ENCODE measurements at regions not wholly inside any gene's neighbourhood (a gene's known extent, or its start where the extent isn't known, plus 50 kb on each side); places are given as distances from the start of the nearest gene placed in this dataset.
"Not testable (repeated sequence)": the region's sequence is repeated elsewhere in the genome, so short reads cannot be mapped to it uniquely, and the experiment has no call there.

DNA sequence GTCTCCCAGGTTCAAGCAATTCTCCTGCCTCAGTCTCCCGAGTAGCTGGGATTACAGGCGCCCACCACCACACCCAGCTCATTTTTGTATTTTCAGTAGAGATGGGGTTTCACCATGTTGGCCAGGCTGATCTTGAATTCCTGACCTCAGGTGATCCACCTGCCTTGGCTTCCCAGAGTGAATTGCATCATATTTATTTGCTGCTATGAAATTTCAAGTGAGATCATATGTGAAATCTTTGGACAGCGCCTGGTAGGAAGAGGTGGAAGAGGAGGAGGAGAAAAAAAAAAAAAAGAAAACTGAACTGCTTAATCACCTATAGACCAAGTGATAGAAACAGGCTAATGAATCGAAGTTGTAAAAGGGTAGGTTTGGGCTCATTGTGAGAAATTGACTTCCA, 557.8 kb upstream of the C16orf82 start:
- H3K9ac ChIP-seq (ENCODE audit: insufficient read depth, low read depth, low read length); FAIRE-seq; H3K4me1 ChIP-seq (ENCODE audit: insufficient read depth, low read length); H3K27me3 ChIP-seq (ENCODE audit: control insufficient read depth in 1 of 2, insufficient read depth in 2 of 2, low read length in 2 of 2); intact Hi-C loops (cut with micrococcal nuclease; ENCODE audit: unreplicated experiment); BruUV-seq (replicated peaks); H3K9me3 ChIP-seq (ENCODE audit: low read length); CTCF ChIA-PET (ENCODE audit: low intra/inter-chr PET ratio, low total read pairs); H3K4me2 ChIP-seq (ENCODE audit: low read depth, low read length); H3K27ac ChIP-seq (ENCODE audit: extremely low read length, insufficient read depth, low read length); H3K4me3 ChIP-seq (replicated peaks in 1 of 3; ENCODE audit: insufficient read depth in 1 of 3, low read depth in 2 of 3, low read length in 3 of 3); DNase-seq (ENCODE audit: low spot score); H2AFZ ChIP-seq (ENCODE audit: low read length); POLR2A ChIA-PET; H4K20me1 ChIP-seq (ENCODE audit: insufficient read depth, low read length); ATAC-seq; H3K36me3 ChIP-seq (replicated peaks in 1 of 2; ENCODE audit: control insufficient read depth in 1 of 2, insufficient read depth in 2 of 2, low read length in 2 of 2); H3K79me2 ChIP-seq (ENCODE audit: insufficient read depth, low read length); in situ Hi-C loops (cut with HindIII; ENCODE audit: extremely low pct_ligation_motif_present, low pct_unique_long_range_greater_than_20kb); TF ChIP-seq ATF7 (CRISPR knock-in tag; IDR thresholded peaks at IDR 0.05): not testable (repeated sequence)
- WGBS (ENCODE audit: low lambda C conversion rate): 3% methylated on average over 4 of the region's 4 CpGs
- TF ChIP-seq CEBPB (IDR thresholded peaks at IDR 0.05; ENCODE audit: borderline replicate concordance, low read depth, low read length): peak; percentile 38; the same call in 1 of the 2 replicates
- TF ChIP-seq ATF7 (IDR thresholded peaks at IDR 0.05): 0 out of 2 replicates have a peak, but pooled peaks have one; percentile 46

DNA sequence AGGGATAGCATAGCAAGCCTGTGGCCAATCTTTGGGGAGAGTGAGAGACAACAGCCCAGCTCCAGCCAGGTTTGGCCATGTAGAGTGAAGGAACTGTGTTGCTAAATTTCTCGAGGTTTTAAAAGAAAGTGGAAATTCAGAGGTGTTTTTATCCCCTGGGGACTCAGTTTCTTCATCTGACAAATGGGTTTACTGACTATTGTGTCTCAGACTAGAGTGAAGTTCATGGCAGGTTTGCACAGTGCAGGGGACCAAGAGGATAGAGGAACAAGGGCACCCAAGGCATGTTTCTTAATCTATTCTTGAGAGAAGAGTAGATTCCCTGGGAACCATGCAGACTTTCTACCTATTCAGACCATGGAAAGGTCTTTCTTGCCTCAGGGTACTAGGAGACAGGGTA, 555.8 kb upstream of the C16orf82 start:
- no peaks in the 10 kb centered on the region for H3K79me2 ChIP-seq (ENCODE audit: insufficient read depth, low read length)

More for the DNA sequence above, 555.8 kb upstream of the C16orf82 start:
- no peak overlapping the region for H3K4me2 ChIP-seq (ENCODE audit: low read depth, low read length)
- H3K9me3 ChIP-seq (ENCODE audit: low read length): no peaks in the 10 kb centered on the region
- H3K36me3 ChIP-seq (replicated peaks in 1 of 2; ENCODE audit: control insufficient read depth in 1 of 2, insufficient read depth in 2 of 2, low read length in 2 of 2): no peaks in the 10 kb centered on the region
- H3K27ac ChIP-seq (ENCODE audit: extremely low read length, insufficient read depth, low read length): no peak overlapping the region
- in situ Hi-C loops (cut with HindIII; ENCODE audit: extremely low pct_ligation_motif_present, low pct_unique_long_range_greater_than_20kb) (no loop called here), intact Hi-C loops (cut with micrococcal nuclease; ENCODE audit: unreplicated experiment) (no loop called here)
- BruUV-seq (replicated peaks): no TSS peak
- H2AFZ ChIP-seq (ENCODE audit: low read length): no peak overlapping the region
- no peak for DNase-seq (ENCODE audit: low spot score)
- no peak for ATAC-seq
- peaks cover 0 to 9% of the 10 kb centered on the region in 2 experiments; a peak in 2 of 5 replicates for H3K27me3 ChIP-seq (ENCODE audit: control insufficient read depth in 1 of 2, insufficient read depth in 2 of 2, low read length in 2 of 2)
- no peaks in the 10 kb centered on the region for H3K4me1 ChIP-seq (ENCODE audit: insufficient read depth, low read length)
- TF ChIP-seq ISL2 (CRISPR knock-in tag; IDR thresholded peaks at IDR 0.05): no peak
- TF ChIP-seq, protein P1, sequence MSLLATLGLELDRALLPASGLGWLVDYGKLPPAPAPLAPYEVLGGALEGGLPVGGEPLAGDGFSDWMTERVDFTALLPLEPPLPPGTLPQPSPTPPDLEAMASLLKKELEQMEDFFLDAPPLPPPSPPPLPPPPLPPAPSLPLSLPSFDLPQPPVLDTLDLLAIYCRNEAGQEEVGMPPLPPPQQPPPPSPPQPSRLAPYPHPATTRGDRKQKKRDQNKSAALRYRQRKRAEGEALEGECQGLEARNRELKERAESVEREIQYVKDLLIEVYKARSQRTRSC (CRISPR knock-in tag; IDR thresholded peaks at IDR 0.05; ENCODE audit: low read depth): no peak
- TF ChIP-seq, protein P2, sequence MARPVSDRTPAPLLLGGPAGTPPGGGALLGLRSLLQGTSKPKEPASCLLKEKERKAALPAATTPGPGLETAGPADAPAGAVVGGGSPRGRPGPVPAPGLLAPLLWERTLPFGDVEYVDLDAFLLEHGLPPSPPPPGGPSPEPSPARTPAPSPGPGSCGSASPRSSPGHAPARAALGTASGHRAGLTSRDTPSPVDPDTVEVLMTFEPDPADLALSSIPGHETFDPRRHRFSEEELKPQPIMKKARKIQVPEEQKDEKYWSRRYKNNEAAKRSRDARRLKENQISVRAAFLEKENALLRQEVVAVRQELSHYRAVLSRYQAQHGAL (CRISPR knock-in tag; IDR thresholded peaks at IDR 0.05; ENCODE audit: not compliant biosample characterization): no peak
- TF ChIP-seq ZNF629 (CRISPR knock-in tag; conservative IDR thresholded peaks at IDR 0.05): peak; percentile 59; the same call in 1 of the 2 replicates
- no peak for TF ChIP-seq ZNF263 (CRISPR knock-in tag; IDR thresholded peaks at IDR 0.05)
- H4K20me1 ChIP-seq (ENCODE audit: insufficient read depth, low read length): no peaks in the 10 kb centered on the region
- ChIA-PET POLR2A (no interaction called here), CTCF (ENCODE audit: low intra/inter-chr PET ratio, low total read pairs) (no interaction called here)
- no peak overlapping the region for H3K9ac ChIP-seq (ENCODE audit: insufficient read depth, low read depth, low read length)
- no peak for FAIRE-seq
- WGBS (ENCODE audit: low lambda C conversion rate): 0% methylated on average over 1 of the region's 1 CpG
- no peak overlapping the region for H3K4me3 ChIP-seq (replicated peaks in 1 of 3; ENCODE audit: insufficient read depth in 1 of 3, low read depth in 2 of 3, low read length in 3 of 3)

All from HepG2 (cell line).